ENCODE measurements at regions not wholly inside any gene's neighbourhood (a gene's known extent, or its start where the extent isn't known, plus 50 kb on each side); places are given as distances from the start of the nearest gene placed in this dataset.
"Not testable (repeated sequence)": the region's sequence is repeated elsewhere in the genome, so short reads cannot be mapped to it uniquely, and the experiment has no call there.

DNA sequence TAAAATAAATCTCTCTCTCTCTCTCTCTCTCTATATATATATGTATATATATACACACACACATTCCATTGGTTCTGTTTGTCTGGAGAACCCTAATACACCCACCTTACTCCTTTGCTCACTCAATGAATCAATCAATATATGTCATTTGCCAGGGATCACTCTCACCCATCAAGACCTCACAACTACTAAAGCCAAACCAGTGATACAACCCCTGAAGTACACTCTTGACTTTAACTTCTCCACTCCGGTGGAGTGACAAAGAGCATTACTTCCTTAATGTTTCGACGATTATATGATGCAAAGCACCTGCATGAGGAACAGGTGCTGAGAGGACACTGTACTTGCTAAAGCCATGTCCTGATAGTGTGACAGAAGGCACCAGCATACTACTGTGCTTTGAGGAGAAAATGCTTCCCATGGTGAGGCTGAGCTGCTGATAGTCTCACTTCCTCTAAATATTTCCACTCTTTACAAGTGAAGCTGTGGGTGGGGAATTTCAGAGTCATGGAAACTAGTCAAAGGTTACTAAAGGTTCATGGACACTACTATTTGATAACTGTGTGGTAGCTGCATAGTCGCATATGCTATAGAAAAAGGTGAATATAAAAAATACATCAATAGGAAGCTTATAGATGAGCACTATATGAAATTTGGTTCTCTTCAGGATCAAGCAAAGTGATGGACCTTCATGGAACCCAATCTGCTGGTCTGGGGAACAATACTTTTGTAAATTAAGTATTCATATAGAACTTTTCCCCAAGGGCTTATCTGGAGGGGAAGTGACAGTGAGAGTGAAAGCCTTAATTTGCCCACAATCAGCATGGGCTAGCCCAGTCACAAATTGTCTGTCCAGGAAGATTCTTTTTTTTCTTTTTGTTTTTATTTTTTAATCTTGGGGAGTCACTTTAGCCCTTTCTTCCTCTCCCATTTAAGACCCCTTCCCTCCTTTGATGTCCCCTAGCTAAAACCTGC lies 141.9 kb upstream of the NEDD9 start:
- Histone ChIP-seq H3K4me1 (ENCODE audit: low read length) (peaks cover 24% of the 10 kb centered on the region), H2AFZ (ENCODE audit: low read length) (no peak overlapping the region), H3K9me2 (replicated peaks; ENCODE audit: insufficient read depth, low read length) (no peaks in the 10 kb centered on the region), H3K27me3 (ENCODE audit: low read length) (no peaks in the 10 kb centered on the region), H3K4me3 (ENCODE audit: low read length) (no peak overlapping the region), H3K27ac (ENCODE audit: low read length) (no peak overlapping the region), H3K9me3 (ENCODE audit: low read length) (no peaks in the 10 kb centered on the region), H3K36me3 (ENCODE audit: insufficient read depth, low read length) (no peaks in the 10 kb centered on the region), H3K4me2 (ENCODE audit: low read depth, low read length, poor library complexity, severe bottlenecking) (peak overlapping the region; percentile 31), H4K20me1 (ENCODE audit: insufficient read depth, low read depth, low read length) (no peaks in the 10 kb centered on the region), H3K9ac (ENCODE audit: low read length) (no peak overlapping the region), H3K79me2 (ENCODE audit: low read length) (no peaks in the 10 kb centered on the region)
- peak; percentile 59 for DNase-seq

DNA sequence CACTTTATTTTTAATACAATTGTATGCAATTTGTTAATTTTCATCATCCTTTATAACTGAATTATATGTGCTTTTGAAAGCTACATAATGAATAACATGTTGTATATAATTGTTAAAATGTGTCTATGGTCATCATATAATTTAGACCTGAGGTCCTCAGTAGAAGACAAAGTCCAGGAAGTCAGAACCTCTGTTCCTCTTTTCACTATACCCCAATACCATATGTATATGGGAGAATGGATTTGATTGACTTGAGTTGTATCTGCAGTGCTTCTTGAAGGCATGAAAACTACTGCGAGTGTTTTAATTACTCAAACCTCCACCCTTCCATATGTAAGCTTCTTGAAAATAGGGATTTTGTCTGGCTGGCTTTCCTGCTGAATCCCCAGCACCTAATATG lies 140.7 kb upstream of the NEDD9 start:
- Histone ChIP-seq H3K9me2 (replicated peaks; ENCODE audit: insufficient read depth, low read length) (no peaks in the 10 kb centered on the region), H3K79me2 (ENCODE audit: low read length) (no peaks in the 10 kb centered on the region), H3K9ac (ENCODE audit: low read length) (no peak overlapping the region), H3K27ac (ENCODE audit: low read length) (no peak overlapping the region), H3K36me3 (ENCODE audit: insufficient read depth, low read length) (no peaks in the 10 kb centered on the region), H4K20me1 (ENCODE audit: insufficient read depth, low read depth, low read length) (no peaks in the 10 kb centered on the region), H3K4me3 (ENCODE audit: low read length) (no peak overlapping the region), H3K4me2 (ENCODE audit: low read depth, low read length, poor library complexity, severe bottlenecking) (no peak overlapping the region), H2AFZ (ENCODE audit: low read length) (no peak overlapping the region), H3K4me1 (ENCODE audit: low read length) (peaks cover 24% of the 10 kb centered on the region), H3K9me3 (ENCODE audit: low read length) (no peaks in the 10 kb centered on the region), H3K27me3 (ENCODE audit: low read length) (no peaks in the 10 kb centered on the region)
- DNase-seq = no peak

- H3K4me2 ChIP-seq (ENCODE audit: low read depth, low read length, poor library complexity, severe bottlenecking) = not testable (repeated sequence)
Observed at GRCh38 chr6:11372186-11372790, 139.8 kb upstream of the NEDD9 start.

GRCh38 chr6:11370191-11371018 lies 137.9 kb upstream of the NEDD9 start:
- Histone ChIP-seq H3K9me3 (ENCODE audit: low read length) (no peaks in the 10 kb centered on the region), H3K9me2 (replicated peaks; ENCODE audit: insufficient read depth, low read length) (no peaks in the 10 kb centered on the region), H3K27me3 (ENCODE audit: low read length) (no peaks in the 10 kb centered on the region), H3K36me3 (ENCODE audit: insufficient read depth, low read length) (no peaks in the 10 kb centered on the region), H4K20me1 (ENCODE audit: insufficient read depth, low read depth, low read length) (no peaks in the 10 kb centered on the region), H3K4me2 (ENCODE audit: low read depth, low read length, poor library complexity, severe bottlenecking) (no peak overlapping the region), H3K79me2 (ENCODE audit: low read length) (no peaks in the 10 kb centered on the region), H2AFZ (ENCODE audit: low read length) (no peak overlapping the region), H3K4me3 (ENCODE audit: low read length) (no peak overlapping the region), H3K9ac (ENCODE audit: low read length) (no peak overlapping the region), H3K4me1 (ENCODE audit: low read length) (peaks cover 24% of the 10 kb centered on the region), H3K27ac (ENCODE audit: low read length) (no peak overlapping the region)
- DNase-seq = no peak

More at GRCh38 chr6:11372186-11372790, 139.8 kb upstream of the NEDD9 start:
- H3K9me3 ChIP-seq (ENCODE audit: low read length); H3K79me2 ChIP-seq (ENCODE audit: low read length); H3K27me3 ChIP-seq (ENCODE audit: low read length); DNase-seq; H3K9ac ChIP-seq (ENCODE audit: low read length); H3K4me3 ChIP-seq (ENCODE audit: low read length); H3K9me2 ChIP-seq (replicated peaks; ENCODE audit: insufficient read depth, low read length); H4K20me1 ChIP-seq (ENCODE audit: insufficient read depth, low read depth, low read length); H3K36me3 ChIP-seq (ENCODE audit: insufficient read depth, low read length); H2AFZ ChIP-seq (ENCODE audit: low read length); H3K27ac ChIP-seq (ENCODE audit: low read length): not testable (repeated sequence)
- peaks cover 24% of the 10 kb centered on the region for H3K4me1 ChIP-seq (ENCODE audit: low read length)

- no peaks in the 10 kb centered on the region for H4K20me1 ChIP-seq (ENCODE audit: insufficient read depth, low read depth, low read length)
- H3K9me2 ChIP-seq (replicated peaks; ENCODE audit: insufficient read depth, low read length) = no peaks in the 10 kb centered on the region
- no peak overlapping the region for H3K4me2 ChIP-seq (ENCODE audit: low read depth, low read length, poor library complexity, severe bottlenecking)
- no peaks in the 10 kb centered on the region for H3K36me3 ChIP-seq (ENCODE audit: insufficient read depth, low read length)
- no peak for DNase-seq
- H3K79me2 ChIP-seq (ENCODE audit: low read length) = no peaks in the 10 kb centered on the region
- no peak overlapping the region for H2AFZ ChIP-seq (ENCODE audit: low read length)
- H3K27ac ChIP-seq (ENCODE audit: low read length) = no peak overlapping the region
- no peak overlapping the region for H3K9ac ChIP-seq (ENCODE audit: low read length)
- H3K27me3 ChIP-seq (ENCODE audit: low read length) = no peaks in the 10 kb centered on the region
- H3K4me3 ChIP-seq (ENCODE audit: low read length) = no peak overlapping the region
- H3K9me3 ChIP-seq (ENCODE audit: low read length) = no peaks in the 10 kb centered on the region
- peaks cover 12% of the 10 kb centered on the region for H3K4me1 ChIP-seq (ENCODE audit: low read length)
Observed at GRCh38 chr6:11368760-11369159, 136.3 kb upstream of the NEDD9 start.

- no peak for DNase-seq
- no peaks in the 10 kb centered on the region for H3K9me2 ChIP-seq (replicated peaks; ENCODE audit: insufficient read depth, low read length)
- no peaks in the 10 kb centered on the region for H3K9me3 ChIP-seq (ENCODE audit: low read length)
- H3K27me3 ChIP-seq (ENCODE audit: low read length) = no peaks in the 10 kb centered on the region
- H3K4me1 ChIP-seq (ENCODE audit: low read length) = peaks cover 10% of the 10 kb centered on the region
- H3K4me2 ChIP-seq (ENCODE audit: low read depth, low read length, poor library complexity, severe bottlenecking) = no peak overlapping the region
- H3K27ac ChIP-seq (ENCODE audit: low read length) = no peak overlapping the region
- no peak overlapping the region for H3K9ac ChIP-seq (ENCODE audit: low read length)
- no peaks in the 10 kb centered on the region for H4K20me1 ChIP-seq (ENCODE audit: insufficient read depth, low read depth, low read length)
- H3K36me3 ChIP-seq (ENCODE audit: insufficient read depth, low read length) = no peaks in the 10 kb centered on the region
- H3K4me3 ChIP-seq (ENCODE audit: low read length) = no peak overlapping the region
- H3K79me2 ChIP-seq (ENCODE audit: low read length) = no peaks in the 10 kb centered on the region
- no peak overlapping the region for H2AFZ ChIP-seq (ENCODE audit: low read length)
Observed at GRCh38 chr6:11368264-11368663, 135.8 kb upstream of the NEDD9 start.

GRCh38 chr6:11367638-11368199 lies 135.3 kb upstream of the NEDD9 start:
- Histone ChIP-seq H2AFZ (ENCODE audit: low read length) (no peak overlapping the region), H3K9me3 (ENCODE audit: low read length) (no peaks in the 10 kb centered on the region), H4K20me1 (ENCODE audit: insufficient read depth, low read depth, low read length) (no peaks in the 10 kb centered on the region), H3K27me3 (ENCODE audit: low read length) (no peaks in the 10 kb centered on the region), H3K4me2 (ENCODE audit: low read depth, low read length, poor library complexity, severe bottlenecking) (no peak overlapping the region), H3K79me2 (ENCODE audit: low read length) (no peaks in the 10 kb centered on the region), H3K27ac (ENCODE audit: low read length) (no peak overlapping the region), H3K4me1 (ENCODE audit: low read length) (peaks cover 5% of the 10 kb centered on the region), H3K9ac (ENCODE audit: low read length) (no peak overlapping the region), H3K36me3 (ENCODE audit: insufficient read depth, low read length) (no peaks in the 10 kb centered on the region), H3K9me2 (replicated peaks; ENCODE audit: insufficient read depth, low read length) (no peaks in the 10 kb centered on the region), H3K4me3 (ENCODE audit: low read length) (no peak overlapping the region)
- no peak for DNase-seq
